NCI-H82 treated with DMSO at 0.1 percent for 48 hours (cell line): ENCODE measurements at regions not wholly inside any gene's neighbourhood (a gene's known extent, or its start where the extent isn't known, plus 50 kb on each side); places are given as distances from the start of the nearest gene placed in this dataset.

ENCODE experiments used
- DNase-seq: peaks from one replicate; lab custom pipeline; 2025; ENCODE audit not compliant: unreplicated experiment; lab: John Stamatoyannopoulos, UW

DNA sequence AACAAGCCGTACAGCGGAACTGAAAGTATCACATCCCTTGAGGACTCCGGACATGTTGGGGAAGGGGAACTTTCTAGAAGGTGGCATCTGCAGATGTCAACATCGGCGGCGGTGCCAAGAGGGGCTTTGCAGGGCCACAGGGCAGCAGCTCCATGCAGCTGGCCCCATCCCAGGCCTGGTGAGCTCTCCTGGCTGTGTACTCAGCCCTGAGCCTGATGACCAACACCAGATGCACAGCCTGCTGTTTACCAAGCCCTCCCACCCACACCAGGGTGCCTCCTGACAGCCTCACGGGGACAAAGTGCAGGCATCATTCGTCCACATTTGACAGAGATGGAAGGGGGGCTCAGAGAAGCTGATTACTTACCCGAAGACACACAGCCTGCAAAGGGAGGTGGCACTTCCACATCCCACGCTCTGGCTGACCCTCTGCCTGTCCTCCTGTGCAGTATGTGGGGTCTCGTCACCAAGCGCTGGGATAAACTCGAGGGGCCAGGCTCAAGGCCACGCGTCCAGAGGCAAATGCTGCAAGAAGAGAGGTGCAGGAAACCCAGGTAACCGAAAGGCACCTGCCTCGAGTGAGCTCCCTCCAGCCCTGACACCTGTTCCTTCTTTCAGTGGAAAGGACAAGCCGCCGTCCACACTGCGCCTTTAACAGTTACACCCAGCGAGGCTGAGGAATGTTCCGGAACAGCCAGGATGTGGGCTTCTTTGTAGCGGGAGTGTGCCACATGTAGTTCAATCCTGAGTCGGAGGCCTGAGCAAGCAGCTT, 69.0 kb upstream of the ASAP2 start:
- DNase-seq, result no peak

DNA sequence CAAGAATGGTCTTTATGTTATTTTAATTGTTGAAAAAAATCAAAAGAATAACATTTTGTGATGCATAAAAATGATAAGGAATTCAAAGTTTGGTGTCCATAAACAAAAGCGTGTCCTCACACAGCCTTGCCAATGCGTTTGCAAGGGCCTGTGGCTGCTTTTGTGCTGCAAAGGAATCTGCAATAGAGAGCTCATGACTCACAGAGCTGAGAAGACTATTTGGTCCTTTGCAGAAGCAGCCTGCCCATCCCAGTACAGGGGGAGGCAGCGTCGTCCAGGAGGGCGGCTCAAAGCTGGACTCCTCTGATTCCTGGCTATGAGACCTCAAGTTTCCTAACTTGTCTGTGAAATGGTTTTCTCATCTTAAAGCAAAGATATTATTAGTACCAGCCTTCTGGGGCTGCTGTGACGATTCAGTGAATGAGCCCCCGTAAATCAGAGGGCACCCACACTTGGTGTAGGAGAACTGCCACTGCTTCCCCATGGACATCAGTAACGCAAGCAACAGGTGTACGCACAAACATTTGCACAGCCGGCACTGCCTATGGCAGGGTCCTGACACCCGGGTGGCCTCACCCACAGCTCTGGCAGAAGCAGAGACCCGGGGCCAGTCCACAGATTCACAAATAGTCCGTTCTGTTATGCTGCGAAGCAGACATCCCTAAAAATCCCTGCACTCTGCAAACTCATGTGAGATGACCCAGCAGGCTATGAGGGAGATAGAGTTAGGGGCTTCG, 70.6 kb upstream of the ASAP2 start:
- no peak for DNase-seq

DNA sequence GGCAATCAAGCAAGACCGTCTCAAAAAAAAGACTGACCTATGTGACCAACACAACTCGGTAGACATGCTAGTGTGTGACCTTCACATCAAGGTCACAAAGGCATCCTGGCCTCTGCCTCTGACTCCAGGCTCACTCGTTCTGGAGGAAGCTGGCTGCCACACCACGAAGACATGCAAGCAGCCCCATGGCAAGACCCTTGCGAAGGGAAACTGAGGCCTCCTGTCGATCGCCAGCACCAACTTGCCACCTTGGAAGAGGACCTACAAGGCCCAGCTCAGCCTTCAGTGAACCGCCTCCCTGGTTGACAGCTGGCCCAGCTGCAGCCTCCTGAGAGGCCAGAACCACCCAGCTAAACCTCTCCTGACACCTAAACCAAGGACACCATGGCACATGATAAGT, 79.3 kb upstream of the ASAP2 start:
- no peak for DNase-seq

DNA sequence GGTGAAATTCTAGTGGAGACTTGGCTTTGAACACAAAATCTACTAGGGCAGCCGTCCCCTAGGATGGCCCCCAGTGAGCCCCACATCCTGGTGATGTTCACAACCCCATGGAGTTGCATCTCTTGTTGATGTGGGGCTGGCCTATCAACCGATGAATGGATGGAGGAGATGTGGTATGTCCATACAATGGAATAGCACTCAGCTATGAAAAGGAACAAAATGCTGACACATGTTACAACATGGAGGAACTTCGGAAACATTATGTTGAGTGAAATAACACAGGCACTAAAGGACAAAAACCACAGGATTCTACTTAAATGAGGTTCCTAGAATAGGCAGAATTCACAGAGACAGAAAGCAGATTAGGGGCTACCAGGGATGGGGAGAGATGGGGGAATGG, 80.1 kb upstream of the ASAP2 start:
- no peak for DNase-seq

DNA sequence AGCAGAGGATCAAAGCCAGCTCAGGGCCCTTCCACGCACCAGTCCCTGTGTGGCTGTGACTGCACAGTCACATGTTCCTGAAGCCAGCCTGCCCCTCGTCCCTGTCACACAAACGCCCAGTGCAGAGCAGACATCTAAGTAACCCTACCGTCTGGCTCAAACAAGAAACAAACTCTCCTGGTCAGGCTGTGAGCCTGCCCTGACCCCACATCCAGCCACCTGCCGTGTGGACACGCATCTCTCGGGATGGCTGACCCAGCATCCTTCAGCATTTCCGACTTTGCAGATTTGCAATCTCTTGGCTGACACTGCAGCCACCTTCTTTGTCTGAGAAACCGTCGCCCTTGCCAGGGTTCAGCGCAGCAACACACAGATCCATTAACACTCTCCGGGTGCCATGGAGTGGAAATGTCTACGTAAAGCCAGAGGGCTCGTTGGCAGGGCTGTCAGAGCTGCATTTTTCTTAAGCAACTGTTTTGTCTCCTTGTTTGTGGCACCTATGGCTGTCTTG, 82.3 kb upstream of the ASAP2 start:
- no peak for DNase-seq

DNA sequence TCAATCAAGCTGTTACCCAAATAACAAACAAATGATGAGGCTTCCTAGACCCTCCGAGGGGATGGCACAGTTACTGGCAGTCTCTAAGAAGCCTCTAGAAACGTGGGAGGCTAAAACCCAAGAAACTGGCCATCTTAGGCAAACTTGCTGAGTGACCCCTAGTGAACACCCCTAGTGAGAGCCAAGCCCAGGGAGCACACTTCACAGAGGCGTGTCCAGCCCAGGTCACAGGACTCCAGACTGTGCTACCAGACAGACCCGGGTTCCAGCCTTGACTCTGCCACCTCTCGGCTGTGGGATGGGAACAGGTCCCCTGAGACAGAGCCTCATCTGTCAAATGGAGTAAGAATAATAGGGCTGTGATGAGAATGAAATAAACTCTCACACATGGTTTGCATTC, 83.5 kb upstream of the ASAP2 start:
- no peak for DNase-seq

DNA sequence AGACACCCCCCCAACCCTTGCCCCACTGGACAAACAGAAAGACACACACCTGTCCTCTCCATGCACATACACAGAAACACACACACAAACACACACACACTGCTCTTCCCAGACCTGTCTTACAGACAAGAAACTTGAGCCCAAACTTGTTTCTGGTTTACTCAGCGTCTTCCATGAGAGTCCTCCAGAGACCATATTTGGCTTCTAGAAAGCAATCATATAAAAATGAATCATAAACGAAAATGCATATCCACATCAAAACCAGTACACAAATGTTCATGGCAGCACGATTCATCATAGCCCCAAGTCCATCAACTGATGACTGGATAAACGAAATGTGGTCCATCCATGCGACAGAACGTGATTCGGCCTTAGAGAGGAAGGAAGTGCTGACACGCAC, 84.2 kb upstream of the ASAP2 start:
- DNase-seq, result no peak

DNA sequence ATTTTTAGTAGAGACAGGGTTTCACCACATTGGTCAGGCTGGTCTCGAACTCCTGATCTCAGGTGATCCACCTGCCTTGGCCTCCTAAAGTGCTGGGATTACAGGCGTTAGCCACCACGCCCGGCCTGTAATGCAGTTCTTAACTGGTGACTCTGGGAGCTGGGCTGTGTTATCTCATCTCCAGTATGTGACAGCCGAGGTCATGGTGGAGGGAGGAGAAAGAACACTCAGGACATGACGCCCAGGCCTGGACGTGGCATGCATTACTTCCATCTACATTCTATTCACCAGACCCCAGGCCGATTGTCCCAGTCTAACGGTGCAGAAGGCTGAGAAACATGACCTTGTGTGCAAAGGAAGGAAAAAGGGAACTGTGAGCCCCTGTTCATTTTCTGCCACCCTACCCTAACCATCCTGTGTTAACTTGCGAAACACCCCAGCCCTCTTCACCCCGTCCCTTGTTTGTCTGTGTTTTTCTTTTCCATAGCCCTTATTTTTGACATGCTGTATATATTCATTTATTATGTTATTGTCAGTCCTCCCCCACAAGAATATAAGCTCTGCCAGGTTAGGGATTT, 88.1 kb upstream of the ASAP2 start:
- DNase-seq, result no peak

DNA sequence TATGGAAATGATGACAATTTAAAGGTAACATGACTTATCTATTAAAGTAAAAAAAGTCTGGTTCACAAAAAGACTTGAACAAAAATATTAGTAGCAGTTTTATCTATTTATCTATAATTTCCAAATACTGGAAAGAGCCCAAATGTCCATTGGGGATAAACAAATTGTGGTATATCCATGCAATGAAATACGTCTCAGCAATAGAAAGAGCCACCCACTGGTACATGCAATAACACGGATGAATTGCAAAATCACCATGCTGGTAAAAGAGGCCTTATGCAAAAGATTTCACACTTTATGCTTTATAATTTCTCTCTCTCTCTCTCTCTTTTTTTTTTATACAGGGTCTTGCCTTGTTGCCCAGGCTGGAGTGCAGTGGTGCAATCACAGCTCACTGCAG, 91.4 kb upstream of the ASAP2 start:
- no peak for DNase-seq

DNA sequence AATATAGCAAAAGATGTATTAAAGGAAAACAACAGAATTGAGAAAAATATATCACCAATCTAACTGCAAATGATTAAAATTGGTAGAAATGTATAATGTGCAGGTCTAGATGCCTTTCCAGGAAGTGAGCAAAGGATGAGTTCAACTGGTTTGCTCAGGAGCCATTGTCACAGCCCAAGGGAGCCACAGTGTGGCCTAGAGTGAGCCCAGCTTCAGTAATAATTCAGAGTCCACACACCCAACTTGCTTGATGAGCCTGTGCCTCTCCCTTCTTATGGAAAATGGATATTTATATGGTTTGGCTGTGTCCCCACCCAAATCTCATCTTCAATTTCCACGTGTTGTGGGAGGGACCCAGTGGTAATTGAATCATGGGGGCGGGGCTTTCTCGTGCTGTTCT, 92.2 kb upstream of the ASAP2 start:
- DNase-seq, result no peak

DNA sequence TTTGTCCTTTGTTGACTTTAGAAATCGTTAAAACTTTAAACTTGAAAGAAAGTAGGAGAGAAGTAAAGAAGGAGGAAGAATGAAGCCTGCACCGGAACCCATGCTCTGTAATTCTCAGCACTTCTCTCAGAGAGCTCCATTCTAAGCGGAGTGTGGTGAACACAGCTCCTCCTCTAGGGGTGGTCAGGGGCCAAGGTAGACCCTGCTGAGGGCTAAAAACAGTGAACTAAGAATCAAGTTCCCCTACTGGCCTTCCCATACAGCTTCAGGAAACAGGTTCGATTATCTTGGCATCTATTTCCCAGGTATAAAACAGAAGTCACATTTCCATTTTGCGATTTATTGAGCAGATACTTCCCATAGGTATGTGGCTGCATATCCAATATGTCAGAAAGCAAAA, 92.7 kb upstream of the ASAP2 start:
- DNase-seq, result no peak

DNA sequence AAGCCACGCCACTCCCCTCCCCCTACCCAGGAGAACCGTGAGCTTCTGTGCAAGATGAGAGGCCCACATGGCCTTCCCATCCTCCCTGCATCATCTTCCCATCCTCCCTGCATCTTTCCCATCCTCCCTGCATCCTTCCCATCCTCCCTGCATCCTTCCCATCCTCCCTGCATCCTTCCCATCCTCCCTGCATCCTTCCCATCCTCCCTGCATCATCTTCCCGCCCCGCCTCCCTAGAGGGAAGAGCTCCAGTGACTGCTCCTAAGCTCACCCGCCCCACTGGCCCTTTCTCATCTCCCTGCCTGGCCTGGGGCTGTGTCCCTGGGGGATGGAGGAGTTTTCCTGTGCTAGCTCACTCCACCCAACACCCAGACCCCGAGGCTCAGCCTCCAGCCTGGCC, 93.3 kb upstream of the ASAP2 start:
- DNase-seq, result no peak

DNA sequence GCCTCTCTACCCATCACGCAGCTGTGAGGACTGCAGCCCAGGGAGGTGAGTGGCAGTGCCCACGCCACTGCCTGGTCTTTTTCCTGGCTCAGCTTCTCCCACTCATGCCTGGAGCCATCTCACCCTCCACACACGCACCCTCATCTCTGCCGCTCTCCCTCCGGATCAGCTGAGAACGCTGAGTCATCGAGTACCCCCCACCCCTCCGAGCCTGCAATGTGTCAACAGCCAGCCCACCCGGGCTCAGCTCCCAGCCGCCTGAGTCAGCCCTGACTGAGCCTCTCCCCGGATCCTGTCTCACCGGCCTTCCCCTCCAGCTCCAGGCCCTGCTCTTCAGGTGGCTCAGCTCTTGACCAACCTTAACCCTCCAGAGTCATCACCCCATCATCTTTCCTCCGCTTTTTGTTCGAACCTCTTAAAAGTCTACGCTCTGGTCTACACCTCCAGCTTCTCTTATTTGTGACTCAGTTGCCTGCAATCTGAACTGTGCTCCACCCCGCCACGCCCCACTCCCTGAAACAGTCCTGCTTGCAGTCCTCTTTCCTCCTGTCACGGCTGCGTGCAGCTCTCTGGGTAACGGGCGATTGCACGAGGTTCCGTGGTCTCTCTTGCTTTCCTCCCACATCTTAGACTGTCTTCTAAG, 94.4 kb upstream of the ASAP2 start:
- DNase-seq, result no peak

DNA sequence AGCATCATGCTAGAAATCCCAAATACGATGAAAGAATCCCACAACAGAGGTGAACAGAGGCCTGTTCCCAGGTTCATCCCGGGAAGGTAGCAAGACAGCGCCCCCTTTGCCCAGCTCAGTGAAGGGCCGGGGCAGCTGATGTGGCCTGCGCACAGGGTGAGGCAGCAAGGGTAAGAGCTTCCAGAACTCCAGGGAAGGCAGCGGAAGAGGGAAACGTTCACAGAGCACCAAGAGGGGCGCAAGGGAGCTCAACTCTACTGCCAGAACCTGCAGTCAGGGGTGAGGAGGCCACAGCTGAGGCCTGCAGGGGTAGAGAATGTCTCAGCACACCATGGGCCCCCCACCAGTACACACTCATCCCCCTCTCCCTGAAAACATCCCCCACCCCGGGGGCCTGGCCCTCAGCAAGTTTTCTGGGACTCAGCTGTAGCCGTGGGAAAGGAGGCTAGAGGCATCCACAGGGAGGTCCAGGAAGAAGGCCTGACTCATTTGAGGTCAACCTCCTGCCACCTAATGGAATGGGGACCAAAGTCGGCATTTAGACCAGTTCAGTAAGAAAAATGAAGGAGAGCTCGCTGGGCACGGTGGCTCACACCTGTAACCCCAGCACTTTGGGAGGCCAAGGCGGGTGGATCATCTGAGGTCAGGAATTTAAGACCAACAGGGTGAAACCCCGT, 95.6 kb upstream of the ASAP2 start:
- no peak for DNase-seq

DNA sequence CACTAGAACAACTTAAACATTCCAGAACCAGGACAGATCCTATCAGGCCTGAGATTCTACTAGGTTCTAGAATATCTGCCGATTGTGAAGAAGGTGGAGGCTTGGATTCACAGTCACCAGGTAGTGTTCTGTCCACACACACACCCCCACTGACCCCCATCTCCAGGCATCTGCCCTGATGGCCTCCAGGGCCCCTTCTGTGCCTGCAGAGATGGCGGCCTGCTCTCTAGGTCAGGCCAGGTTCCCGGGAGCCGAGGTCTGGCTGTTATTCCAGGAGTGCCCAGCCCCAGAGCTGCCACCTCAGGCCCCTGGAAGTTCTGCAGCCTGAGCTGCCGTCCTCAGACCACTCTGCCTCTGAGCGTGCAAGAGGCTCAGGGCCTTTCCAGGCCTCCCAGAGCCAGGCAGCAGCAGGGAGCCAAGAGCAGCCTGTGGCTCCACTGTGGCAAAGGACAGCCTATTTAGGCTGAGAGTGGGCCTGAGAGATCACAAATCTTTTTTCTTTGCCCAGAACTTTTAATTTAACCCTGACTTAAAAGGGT, 96.2 kb upstream of the ASAP2 start:
- no peak for DNase-seq

DNA sequence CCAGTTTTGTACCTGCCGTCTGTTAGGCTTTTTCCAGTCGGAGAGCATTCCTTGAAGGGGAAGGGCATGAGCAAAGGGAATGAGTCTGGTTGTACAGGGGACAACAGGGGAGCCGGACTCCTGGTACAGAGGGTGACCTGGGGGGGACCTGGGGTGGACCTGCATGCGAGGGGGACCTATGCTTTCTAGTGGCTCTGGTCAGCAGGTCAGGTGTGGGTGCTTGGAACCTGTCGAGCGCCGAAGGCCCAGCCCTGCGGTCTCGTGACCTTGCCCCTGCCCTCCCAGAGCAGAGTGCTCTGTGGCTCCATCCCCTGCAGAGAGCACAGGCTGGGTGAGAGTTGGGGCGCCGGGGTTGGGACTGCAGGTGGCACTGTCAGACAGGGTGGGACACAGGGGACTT, 96.7 kb upstream of the ASAP2 start:
- no peak for DNase-seq

DNA sequence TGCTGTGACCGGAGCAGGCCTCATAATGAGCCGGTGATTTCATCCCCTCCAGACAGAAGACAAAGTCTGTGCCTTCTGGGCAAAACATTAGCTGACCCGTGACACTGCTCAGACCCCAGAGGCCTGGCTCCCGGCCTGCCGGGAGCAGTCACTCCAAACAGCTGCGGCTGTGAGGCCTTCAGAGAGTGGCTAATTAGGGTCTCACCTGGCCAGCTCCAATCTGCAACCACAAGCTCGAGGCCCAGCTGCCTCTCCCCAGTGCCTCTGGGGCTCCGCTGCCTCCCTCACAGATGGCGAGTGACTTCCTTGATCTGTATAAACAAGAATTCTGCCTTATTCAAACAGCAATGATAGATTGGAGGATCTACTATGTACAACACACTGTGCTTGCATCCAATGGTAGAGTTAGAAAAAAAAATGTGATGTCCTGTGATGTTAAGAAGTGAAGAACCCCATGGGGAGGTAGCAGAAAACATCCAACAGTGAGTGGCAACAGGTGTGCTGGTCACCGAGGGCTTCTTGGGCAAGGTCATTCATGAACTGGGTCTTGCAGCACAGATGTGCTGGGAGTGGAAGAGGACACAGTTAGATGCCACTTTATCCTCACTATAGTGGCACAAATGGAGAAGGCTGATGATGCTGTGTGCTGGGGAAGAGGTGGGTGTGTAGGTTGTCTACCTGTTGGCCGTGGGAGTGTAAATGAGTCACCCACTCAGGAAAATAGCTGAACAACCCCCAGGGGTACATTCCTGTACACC, 98.2 kb upstream of the ASAP2 start:
- DNase-seq, result no peak

DNA sequence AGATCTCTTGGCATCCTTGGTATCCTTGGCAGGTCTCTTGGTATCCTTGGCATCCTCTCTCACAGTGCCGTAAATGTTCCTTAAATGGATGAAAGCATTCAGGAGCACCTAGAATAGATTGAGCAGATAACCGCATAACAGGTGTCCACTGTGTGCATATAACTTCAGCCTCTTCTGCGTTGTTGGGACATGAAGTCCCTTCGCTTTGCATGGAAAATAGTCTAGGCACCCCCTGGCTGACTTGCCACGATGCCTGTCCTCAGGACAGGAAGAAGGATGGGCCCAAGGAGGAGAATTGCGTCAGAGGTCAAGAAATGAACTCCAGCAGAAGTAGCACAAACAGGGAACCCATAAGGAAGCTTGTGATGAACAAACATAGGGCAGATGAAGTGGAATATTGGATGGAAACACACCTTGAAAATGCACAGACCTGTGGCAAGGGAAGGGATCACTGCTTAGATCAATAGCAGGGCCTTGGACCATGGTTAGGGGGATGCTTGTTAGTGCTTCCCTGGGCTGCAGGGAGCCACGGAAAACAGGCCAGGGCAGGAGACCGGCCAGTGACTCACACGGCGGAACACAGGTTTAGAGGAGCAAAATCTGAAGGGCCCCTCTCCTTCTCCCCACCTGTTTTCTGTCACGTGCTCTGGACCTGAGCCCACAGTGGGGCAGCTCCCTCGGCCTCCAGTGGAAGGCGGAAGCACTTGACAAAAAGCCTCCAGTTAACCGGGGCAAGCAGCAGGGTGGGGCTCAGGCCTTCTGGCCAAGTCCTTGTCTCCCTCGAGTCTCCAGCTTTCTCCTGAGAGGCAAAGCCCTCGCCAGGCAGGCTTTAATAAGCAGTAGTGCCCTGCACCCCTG, 99.2 kb upstream of the ASAP2 start:
- DNase-seq, result no peak
